ENCODE measurements at regions not wholly inside any gene's neighbourhood (a gene's known extent, or its start where the extent isn't known, plus 50 kb on each side); places are given as distances from the start of the nearest gene placed in this dataset.

- TF ChIP-seq, protein P1, sequence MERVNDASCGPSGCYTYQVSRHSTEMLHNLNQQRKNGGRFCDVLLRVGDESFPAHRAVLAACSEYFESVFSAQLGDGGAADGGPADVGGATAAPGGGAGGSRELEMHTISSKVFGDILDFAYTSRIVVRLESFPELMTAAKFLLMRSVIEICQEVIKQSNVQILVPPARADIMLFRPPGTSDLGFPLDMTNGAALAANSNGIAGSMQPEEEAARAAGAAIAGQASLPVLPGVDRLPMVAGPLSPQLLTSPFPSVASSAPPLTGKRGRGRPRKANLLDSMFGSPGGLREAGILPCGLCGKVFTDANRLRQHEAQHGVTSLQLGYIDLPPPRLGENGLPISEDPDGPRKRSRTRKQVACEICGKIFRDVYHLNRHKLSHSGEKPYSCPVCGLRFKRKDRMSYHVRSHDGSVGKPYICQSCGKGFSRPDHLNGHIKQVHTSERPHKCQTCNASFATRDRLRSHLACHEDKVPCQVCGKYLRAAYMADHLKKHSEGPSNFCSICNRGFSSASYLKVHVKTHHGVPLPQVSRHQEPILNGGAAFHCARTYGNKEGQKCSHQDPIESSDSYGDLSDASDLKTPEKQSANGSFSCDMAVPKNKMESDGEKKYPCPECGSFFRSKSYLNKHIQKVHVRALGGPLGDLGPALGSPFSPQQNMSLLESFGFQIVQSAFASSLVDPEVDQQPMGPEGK (CRISPR knock-in tag; IDR thresholded peaks at IDR 0.05; ENCODE audit: borderline replicate concordance): no peak
- no peak for TF ChIP-seq GLIS3 (CRISPR knock-in tag; IDR thresholded peaks at IDR 0.05)
- no peak for TF ChIP-seq ZNF8 (CRISPR knock-in tag; IDR thresholded peaks at IDR 0.05)
- TF ChIP-seq TOX (CRISPR knock-in tag; IDR thresholded peaks at IDR 0.05; ENCODE audit: borderline replicate concordance): no peak
- TF ChIP-seq CSRNP3 (CRISPR knock-in tag; IDR thresholded peaks at IDR 0.05): no peak
- TF ChIP-seq POU6F1 (CRISPR knock-in tag; IDR thresholded peaks at IDR 0.05; ENCODE audit: borderline replicate concordance, low read depth): no peak
- no peak for TF ChIP-seq RARB (CRISPR knock-in tag; IDR thresholded peaks at IDR 0.05)
- no peak for TF ChIP-seq PPARA (CRISPR knock-in tag; IDR thresholded peaks at IDR 0.05; ENCODE audit: borderline replicate concordance)
- no peak for TF ChIP-seq CSDC2 (CRISPR knock-in tag; IDR thresholded peaks at IDR 0.05)
- no peak for TF ChIP-seq SNAI2 (CRISPR knock-in tag; IDR thresholded peaks at IDR 0.05)
- TF ChIP-seq BACH2 (CRISPR knock-in tag; IDR thresholded peaks at IDR 0.05; ENCODE audit: borderline replicate concordance): no peak
- TF ChIP-seq ZNF70 (CRISPR knock-in tag; IDR thresholded peaks at IDR 0.05): no peak
- no peak for TF ChIP-seq ISL1 (CRISPR knock-in tag; IDR thresholded peaks at IDR 0.05)
- TF ChIP-seq OSR1 (CRISPR knock-in tag; IDR thresholded peaks at IDR 0.05): no peak
- TF ChIP-seq ZNF565 (CRISPR knock-in tag; conservative IDR thresholded peaks at IDR 0.05; ENCODE audit: low read depth): no peak
- no peak for TF ChIP-seq TSHZ2 (CRISPR knock-in tag; IDR thresholded peaks at IDR 0.05)
- TF ChIP-seq ARNTL (CRISPR knock-in tag; IDR thresholded peaks at IDR 0.05; ENCODE audit: borderline replicate concordance, low read depth): no peak
- ATAC-seq: peak; percentile 100
Measured at GRCh38 chr21:15483138-15483780, 246.5 kb upstream of the USP25 start.

DNA sequence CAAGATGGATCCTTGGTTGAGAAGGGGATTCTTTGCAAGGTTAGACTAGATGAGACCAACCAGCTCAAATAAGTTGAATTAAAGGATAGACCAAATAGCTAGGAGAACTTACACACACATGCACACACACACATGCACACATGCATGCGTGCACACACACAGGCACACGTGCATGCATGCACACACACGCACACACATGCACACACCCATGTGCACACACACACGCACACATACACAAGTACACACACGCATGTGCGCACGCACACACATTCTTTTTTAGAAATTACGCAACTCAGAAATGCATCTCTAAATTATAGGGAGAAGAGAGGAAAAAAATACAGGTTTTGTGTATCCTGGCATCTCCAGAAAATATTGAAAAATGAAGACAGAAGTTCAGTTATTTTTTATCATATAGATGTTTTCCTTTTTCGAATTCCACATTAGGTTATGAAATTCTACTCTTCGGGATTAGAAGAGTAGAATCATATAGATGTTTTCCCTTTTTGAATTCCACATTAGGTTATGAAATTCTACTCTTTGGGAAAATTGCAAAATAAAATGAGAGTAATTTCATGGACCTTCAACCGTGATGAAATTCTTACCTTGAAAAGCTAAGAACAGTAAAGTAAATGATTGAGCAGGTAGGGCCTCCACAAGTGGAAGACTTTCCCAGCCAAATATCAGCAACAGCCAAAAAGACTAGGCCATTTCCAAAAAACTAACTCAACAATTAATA, 243.2 kb upstream of the USP25 start:
- ATAC-seq: no peak
- TF ChIP-seq ZFP30 (CRISPR knock-in tag; IDR thresholded peaks at IDR 0.05): no peak
- no peak for TF ChIP-seq ZNF8 (CRISPR knock-in tag; IDR thresholded peaks at IDR 0.05)
- no peak for TF ChIP-seq SNAI2 (CRISPR knock-in tag; IDR thresholded peaks at IDR 0.05)
- TF ChIP-seq ARNTL (CRISPR knock-in tag; IDR thresholded peaks at IDR 0.05; ENCODE audit: borderline replicate concordance, low read depth): no peak
- no peak for TF ChIP-seq TSHZ2 (CRISPR knock-in tag; IDR thresholded peaks at IDR 0.05)
- TF ChIP-seq ZNF565 (CRISPR knock-in tag; conservative IDR thresholded peaks at IDR 0.05; ENCODE audit: low read depth): no peak
- TF ChIP-seq, protein P1 (CRISPR knock-in tag; IDR thresholded peaks at IDR 0.05; ENCODE audit: borderline replicate concordance): no peak
- no peak for TF ChIP-seq ZNF70 (CRISPR knock-in tag; IDR thresholded peaks at IDR 0.05)
- no peak for TF ChIP-seq CSRNP3 (CRISPR knock-in tag; IDR thresholded peaks at IDR 0.05)
- no peak for TF ChIP-seq TOX (CRISPR knock-in tag; IDR thresholded peaks at IDR 0.05; ENCODE audit: borderline replicate concordance)
- no peak for TF ChIP-seq GLIS3 (CRISPR knock-in tag; IDR thresholded peaks at IDR 0.05)
- no peak for TF ChIP-seq PPARA (CRISPR knock-in tag; IDR thresholded peaks at IDR 0.05; ENCODE audit: borderline replicate concordance)

Data from SK-N-SH treated with all-trans-retinoic acid at 6 μM for 48 hours (cell line).